ENCODE measurements at regions not wholly inside any gene's neighbourhood (a gene's known extent, or its start where the extent isn't known, plus 50 kb on each side); places are given as distances from the start of the nearest gene placed in this dataset.

DNA sequence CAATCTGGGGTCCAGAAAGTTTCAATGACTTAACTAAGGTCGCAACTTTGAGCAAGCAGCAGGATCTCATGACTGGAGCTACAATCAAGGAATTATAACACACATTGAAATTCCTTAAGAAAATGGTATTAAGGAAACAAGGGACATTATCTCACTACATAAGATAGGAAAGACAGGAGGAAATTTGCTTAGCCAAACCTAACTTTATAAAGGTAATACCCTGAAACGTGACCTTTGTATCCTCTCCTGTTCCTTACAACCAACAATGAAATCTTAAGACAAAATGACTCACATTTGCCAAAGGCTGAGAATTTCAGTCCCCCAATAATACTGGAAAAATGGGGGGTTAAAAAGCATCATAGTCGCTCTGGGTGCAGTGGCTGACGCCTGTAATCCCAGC, 218.9 kb upstream of the LYZL1 start:
- DNase-seq (ENCODE audit: low read depth in 2 of 2), result no peak

DNA sequence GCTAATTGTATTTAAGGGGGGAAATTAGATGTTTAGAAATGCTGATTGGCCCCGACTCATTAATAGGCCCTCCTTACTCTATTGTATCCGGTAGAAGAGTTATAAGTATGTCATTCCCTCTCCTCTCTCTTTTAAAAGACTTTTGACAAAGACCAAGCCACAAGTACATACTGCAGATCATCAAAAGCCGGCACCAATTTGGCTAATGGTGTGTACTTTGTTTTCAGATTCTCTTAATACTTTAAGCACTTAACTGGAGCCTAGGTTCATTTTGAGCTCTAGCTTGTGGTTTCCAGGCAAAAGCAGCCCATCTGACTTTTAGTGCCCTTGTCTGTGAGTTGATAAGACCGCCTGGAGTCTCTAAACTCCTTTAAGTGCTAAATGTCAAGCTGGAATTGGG, 210.0 kb upstream of the LYZL1 start:
- DNase-seq (ENCODE audit: low read depth in 2 of 2), result no peak

DNA sequence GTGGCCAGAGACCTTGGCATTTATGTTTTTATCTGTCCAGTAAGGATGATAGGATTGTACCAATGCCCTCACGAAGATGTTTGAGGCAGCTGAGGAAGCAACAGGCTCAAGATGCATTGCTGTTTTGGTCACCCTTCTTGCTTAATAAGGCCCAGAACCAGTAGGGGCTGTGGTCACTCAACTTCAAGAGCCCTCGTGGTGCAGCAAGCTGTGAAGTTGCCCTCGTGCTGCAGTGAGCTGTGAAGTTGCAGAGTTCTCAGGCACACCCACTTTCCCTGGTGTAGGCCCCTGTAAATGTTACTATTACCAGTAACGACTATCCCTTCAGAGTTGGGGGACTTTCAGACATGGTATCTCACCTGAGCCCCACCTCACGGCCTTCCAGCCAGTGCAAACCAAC, 207.6 kb upstream of the LYZL1 start:
- DNase-seq (ENCODE audit: low read depth in 2 of 2), result no peak

DNA sequence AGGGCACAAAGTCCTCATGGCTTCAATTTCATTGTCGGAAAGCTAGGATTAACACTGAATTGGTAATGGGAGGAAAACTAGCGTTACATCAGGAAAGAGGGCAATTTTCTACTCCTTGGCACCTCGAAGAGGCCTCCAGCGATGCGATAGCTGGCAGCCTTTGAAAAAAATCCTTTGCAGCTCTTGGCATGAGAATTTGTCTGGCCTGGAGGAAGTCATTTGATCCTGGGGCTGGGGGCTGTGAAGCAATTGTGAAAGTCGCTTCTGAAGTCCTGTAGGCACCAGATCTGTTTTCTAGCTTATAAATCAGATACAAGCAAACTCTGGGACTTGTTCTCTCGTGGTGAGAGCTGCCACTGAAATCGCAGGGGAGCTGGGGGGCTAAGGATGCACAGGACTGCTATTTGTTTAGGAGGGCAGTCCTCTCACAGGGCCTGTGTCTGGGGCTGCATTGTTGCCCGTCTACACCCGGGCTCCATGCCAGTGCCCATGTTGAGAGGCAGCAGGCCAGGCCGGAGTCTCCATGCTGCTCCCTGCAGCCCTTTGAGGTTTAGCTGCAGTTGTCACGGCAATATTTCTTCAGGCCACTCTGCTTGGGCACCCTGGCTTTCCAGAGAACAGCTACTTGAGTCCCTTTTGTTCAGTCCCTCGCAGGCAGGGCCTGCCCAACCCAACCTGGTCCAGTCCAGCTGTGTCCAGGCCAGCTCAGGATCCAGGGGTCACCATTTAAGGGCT, 206.8 kb upstream of the LYZL1 start:
- DNase-seq (ENCODE audit: low read depth in 2 of 2), result no peak

DNA sequence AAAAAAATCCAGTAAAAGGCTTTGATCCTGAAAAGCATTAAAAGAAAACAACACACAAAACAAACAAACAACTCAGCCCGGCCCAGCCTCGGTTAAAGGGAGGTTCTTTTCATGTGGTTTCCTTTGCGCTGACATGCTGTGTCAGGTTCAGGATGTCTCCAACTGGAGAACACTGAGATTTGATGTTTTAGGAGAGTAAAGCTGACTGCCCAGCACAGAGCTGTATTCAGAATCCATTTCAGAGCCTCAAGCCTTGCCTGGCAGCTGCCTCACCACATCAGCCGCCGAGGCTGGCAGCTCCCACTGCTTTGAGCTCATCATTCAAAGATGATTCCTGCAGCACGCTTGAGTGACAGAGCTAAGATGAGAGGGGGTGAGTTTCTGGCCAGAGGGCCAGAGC, 205.8 kb upstream of the LYZL1 start:
- no peak for DNase-seq (ENCODE audit: low read depth in 2 of 2)

DNA sequence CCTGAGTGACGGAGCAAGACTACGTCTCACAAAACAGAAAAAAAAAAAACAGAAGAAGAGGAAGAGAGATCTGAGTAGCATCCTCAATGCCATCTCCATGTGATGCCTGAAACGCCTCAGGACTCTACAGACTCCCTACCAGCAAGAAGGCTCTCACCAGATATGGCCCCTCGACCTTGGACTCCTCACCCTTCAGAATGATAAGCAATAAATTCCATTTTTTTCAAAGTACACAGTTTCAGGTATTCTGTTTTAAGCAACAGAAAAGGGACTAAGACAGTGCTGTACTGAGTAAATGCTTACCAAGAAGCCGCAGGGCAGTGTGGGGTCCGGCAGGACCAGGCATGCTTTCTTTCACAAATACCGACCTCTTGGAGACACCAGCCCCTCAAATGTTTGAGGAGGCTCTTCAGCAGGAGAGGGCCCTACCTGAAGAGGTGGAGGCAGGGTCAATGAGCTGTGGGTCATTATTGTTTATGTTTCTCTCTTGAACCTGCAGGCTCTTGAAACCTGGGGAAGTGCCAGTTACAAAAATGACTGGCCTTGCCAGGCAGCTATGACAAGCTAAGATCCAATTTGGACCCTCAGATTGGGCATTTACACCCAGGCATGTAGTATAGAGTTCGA, 204.1 kb upstream of the LYZL1 start:
- DNase-seq (ENCODE audit: low read depth in 2 of 2), result no peak

DNA sequence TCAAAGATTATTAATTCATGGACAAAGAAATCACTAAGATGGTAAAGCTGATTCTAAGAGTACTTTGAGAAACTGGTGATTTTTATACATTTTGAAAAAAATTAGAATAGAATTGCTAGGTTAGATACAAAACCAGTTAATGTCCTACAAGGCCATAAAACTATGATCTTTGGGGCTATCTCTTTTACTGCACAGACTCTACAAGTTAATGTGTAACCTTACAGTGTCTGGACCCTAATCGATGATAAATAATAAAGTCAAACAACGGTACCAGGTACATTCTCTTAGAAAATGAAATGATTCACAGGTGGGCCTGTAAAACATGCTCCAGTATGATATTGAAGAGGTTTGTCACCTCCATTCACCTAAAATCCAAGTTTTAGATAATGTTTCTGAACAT, 199.8 kb upstream of the LYZL1 start:
- no peak for DNase-seq (ENCODE audit: low read depth in 2 of 2)

DNA sequence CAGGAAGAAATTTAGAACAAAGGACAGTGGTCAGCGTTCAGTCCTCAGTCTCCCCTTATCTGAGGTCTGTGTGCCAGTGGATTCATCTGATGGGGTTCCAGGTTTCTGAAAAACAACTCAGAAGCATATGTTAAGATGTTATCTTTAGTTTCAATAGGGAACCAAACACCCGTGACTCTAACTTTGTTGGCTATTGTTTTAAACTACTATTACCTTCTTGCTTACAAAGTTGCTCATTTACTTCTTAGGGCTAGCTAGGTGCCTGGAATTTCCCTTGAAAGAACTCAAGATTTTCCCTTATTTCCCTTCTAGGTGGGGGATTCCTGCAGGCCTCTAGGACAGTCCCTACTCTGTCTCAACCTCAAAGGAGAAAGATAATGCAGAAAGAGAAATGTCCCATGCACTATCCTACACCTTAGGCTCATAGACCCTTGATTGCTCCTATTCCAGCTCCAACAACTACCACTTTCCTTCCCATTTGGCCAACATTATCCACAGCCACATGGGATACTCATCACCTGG, 192.5 kb upstream of the LYZL1 start:
- no peak for DNase-seq (ENCODE audit: low read depth in 2 of 2)

DNA sequence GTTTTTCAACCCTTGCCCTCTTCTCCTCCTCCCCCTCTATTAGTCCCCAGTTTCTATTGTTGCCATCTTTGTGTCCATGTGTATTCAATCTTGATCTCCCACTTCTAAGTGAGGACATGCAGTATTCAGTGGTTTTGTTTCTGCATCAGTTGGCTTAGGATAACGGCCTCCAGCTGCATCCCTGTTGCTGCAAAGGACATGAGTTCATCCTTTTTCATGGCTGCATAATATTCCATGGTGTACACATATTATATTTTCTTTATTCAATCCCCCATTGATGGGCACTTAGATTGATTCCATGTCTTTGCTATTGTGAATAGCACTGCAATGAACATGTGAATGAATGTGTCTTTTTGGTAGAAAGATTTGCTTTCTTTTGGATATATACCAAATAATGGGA, 190.4 kb upstream of the LYZL1 start:
- DNase-seq (ENCODE audit: low read depth in 2 of 2), result no peak

DNA sequence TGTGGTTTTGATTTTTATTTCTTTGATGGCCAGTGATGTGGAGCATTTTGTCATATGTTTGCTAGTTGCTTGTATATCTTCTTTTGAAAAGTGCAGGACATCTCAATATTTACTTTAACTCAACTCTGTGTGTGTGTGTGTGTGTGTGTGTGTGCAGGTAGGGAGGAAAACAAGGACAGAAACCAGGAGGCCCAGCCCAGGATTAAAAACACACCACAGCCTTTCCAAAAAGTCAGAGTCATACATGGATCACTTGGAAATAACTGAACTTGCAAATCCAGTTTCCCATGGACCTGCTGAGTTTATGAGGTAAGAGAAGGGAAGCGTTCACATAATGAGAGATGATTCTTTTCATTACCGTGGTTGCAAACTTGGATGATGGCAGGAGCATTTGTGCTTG, 189.9 kb upstream of the LYZL1 start:
- no peak for DNase-seq (ENCODE audit: low read depth in 2 of 2)

DNA sequence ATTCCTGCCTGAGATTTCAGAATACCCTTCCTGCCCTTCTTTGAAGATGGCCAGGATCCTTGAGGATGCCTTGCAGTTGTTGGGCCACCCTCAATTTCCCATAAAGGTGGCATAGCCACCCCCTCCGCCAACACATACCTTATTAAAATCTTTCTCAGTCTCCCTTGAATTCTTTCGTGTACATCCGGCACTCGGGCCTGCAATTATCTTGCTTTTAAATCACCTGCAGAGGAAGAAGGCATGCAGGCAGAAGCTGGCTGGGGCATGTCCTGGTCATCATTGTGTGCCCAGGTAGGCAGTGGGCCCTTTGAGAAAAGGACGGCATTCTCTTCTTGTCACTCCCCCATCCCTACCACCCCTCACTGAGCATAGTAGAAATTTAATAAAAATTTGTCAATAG, 189.5 kb upstream of the LYZL1 start:
- DNase-seq (ENCODE audit: low read depth in 2 of 2), result no peak

DNA sequence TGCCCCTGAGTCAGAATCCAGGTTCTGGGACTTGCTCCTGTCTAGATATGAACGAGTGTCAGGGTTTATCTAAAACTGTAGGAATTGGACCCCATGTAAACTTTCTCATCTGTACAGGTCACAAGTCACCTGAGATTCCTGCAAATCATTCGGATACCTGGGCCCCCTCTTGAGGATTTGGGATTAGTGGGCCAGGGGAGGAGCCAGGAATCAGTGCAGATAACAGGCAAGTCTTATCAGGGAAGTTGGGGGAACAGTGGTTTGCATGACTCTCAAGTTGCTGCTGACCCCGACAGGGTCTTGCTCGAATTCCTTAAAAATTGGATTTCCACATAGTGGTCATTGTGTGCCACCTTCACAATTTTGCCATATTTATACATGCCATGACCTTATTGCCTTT, 188.4 kb upstream of the LYZL1 start:
- DNase-seq (ENCODE audit: low read depth in 2 of 2), result no peak

DNA sequence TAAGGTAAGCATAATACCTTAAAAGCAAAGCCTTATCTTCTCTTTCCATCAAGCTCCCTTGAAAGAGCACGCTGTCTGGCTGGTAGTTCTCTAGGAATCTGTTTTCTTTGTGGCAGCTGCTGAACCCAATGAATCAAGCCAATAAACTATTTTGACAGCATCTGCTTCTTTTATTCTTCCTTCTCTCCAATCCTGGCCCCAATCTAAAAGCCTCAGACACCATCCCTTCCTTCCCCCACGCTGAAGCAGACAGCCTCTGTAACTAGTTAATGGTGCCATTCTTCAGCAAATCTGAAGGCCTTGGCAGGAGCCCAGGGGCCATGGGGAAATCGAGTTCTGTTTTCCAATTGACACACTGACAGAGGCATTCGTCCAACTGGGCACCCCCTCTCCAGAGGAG, 186.6 kb upstream of the LYZL1 start:
- no peak for DNase-seq (ENCODE audit: low read depth in 2 of 2)

DNA sequence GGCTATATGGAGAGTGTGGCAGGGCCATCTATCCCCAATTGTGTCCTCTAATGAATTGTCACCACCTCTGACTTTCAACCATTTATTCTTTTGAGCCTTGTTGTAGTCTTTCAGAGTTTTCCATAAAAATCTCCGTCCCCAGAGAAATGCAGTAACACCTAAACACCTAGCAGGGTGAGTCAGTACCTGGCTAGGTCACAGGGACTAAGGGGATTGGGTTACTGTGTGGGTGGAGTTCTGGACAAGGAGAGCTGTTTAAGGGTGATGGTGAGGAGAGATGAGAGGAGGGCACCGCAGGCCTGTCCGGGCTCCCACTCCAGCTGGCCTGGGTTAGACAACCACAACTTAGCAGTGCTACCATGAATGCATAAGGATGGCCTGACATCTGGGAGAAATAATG, 186.2 kb upstream of the LYZL1 start:
- DNase-seq (ENCODE audit: low read depth in 2 of 2), result no peak

DNA sequence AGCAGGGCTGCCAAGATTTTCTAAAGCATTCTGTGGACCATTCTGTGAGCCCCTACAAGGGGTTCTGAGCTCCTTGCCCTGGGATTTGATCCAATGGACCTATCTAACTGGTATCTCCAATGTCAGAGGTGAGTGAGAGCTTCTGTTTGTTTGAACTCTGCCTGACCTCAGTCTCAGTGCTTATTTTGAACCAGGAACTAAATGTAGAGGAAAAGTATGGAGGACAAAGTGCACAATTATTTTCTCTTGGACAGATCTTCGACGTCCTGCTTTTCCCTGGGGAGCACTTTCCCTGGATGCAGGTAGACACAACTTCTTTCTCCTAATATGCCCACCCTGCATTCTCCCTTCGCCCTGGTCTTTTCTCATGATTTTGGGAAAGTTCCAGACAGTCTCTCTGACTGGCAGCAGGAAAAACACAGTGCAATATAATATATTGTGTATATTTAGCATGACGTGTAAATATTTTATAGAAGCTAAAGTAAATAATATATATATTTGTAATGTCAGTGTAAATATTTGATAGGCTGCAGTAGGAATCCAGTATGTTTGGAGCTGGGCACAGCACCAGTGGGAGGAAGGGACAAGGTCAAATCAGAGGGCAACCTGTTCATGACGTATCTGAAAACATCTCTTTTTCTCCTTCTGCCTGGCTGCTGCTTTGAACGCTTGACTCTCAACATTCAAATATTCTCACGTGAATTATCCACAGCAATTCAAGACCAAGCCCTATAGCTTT, 184.0 kb upstream of the LYZL1 start:
- DNase-seq (ENCODE audit: low read depth in 2 of 2), result no peak

DNA sequence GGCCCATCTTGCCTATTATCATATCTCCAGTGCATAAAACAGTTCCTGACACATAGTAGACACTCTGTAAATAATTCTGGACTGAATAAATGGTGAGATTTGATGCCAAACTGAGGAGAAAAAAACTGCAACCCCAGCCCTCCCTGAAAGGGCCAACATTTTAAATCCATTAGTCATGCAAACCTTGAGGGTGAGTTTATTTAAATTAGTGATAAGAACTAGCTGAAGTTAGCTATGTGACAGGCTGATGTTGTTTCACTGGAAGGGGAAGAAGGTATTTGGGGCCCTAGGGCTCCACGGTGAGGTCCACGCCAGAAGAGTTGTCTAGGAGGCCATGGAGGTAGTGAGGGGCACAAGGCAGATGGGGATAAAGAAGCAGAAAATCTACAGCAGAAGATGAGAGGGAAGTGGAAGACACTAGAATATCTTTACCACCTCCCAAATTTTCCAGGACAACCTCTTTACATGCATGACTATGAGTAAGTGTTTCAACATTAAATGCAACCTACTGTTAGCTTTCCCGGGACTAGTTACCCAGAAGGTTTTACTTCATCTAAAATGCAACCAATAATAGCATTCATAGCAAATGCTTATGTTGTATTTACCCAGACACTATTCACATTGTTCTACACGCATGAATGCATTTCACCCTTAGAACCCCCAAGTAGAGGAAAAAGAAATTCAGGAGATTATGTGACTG, 183.2 kb upstream of the LYZL1 start:
- DNase-seq (ENCODE audit: low read depth in 2 of 2), result no peak

DNA sequence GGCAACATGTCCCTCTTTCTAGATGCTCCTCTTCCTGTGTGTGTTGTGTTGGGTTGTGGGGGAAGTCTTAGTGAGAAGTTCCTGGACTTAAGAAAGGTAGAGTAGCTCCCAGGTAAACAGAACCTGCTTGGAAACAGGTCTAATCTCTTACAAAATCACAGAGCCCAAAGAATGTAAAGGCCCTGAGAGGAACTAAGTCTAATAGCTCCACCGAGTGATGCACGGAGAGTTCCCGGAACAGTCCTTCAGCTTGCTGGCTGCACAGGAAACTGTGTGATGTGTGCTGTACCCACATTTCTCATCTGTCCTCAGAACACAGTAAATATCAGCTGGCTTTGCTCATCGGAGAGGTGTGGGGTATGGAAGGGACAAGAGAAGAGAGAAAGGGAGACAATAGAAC, 182.6 kb upstream of the LYZL1 start:
- DNase-seq (ENCODE audit: low read depth in 2 of 2), result no peak

DNA sequence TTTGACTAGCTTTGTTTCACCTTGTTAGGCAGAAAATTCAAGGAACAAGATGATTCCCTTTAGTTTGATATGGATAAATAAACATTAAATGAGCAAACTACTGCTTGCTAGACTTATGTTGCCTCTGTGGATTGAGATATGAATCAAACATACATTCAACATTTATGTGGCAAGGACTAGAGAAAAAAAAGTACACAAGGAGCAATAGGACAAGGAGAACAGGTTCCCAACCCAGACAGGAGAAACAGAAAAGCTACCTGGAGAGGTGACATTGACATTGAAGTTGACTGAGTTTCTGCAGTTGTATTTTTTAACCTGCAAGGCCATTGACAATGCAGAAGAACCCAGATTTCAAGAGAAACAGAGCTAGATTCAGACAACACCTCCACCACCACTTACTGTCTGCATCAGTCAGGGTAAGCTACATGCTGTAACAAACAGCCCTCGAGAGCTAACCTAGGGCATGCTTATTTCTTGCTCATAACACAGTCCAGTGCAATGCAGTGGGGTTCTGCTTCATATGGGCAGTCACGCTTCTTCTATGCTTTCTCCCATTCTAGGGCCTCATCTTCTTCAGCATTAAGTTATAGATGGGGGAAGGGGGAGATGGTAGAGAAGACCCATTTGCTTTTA, 180.9 kb upstream of the LYZL1 start:
- DNase-seq (ENCODE audit: low read depth in 2 of 2), result no peak

DNA sequence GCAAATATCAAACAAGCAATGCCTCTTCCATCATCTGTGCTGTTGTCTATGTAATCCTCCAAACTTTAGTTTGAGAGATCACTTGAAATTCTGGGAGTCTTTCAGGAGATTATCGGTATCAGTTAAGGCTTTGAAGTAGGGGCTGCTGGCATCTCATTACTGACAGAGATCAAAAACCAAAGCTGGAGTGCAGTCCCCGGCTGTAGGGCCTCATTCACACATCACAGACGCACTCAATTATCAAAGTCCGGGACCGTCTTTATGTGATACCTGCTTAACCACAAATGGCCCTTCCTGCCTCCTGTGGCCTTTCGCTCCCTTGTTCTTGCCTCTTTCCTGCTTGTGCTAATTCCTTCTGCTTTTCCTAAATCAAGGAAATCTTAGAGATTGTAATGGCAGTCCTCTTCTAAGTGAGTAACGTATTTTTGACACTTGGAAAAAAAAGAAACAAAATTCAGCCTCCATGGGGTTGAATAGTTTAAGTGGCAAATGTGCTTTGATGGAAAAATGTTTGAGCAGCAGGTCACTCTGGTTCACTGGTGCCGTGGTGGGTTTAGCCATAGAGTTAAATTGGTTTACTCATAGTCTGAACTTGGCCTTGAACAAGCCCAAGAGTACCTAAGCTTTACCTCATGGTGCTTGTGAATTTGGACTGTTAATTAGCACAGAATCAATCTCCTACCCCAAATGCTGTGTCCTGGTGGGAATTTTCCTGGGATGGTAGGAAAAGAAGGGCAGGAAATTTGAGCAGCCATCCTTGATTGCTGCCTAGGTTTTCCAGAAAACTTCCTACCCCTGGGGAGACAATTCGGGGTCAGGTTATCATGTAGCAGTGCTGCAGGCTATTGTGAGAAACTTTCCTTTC, 178.9 kb upstream of the LYZL1 start:
- no peak for DNase-seq (ENCODE audit: low read depth in 2 of 2)

DNA sequence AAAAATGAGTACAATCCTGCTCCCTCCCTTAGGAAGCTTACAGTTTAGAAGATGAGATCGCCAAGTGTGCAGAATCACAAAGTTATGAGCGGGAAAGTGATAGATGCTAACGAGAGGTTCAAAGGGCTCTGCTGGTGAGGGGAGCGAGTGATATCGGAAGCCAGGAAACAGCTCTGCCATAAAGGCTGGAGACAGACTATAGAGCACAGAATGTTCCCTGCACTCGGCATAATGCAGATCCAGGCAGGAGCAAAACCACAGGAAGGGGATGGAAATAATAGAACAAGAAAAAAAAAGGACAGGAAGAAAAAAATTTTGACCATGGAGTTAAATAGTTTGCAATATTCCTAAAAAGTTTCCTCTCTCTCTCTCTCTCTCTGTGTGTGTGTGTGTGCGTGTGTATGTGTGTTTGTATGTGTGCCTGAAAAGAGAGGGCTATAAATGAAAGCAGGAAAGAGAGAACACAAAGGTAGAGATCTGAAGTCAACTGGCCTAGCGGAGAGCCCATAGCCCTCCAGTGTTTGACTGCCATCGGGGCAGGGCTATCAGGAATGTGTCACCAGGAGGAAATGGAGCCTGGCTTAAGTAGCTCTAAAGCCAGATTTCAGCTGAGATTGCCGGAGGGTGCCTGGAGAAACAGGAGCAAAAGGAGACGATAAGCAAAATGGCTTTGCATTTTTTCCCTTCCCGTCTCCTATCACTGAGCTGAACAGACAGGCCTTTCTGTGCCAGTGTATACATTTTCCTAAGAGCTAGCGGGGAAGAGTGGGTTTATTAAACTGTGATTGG, 175.8 kb upstream of the LYZL1 start:
- no peak for DNase-seq (ENCODE audit: low read depth in 2 of 2)

All from stimulated activated CD4-positive, alpha-beta T cell treated with anti-CD3 and anti-CD28 coated beads, Interleukin-1b, Interleukin-23, amount 100 ng/mL, for 1 hour (primary cell).